Neural cell (in vitro differentiated cells): ENCODE measurements at regions not wholly inside any gene's neighbourhood (a gene's known extent, or its start where the extent isn't known, plus 50 kb on each side); places are given as distances from the start of the nearest gene placed in this dataset.

Experiments used
- H2AFZ ChIP-seq: fragments of 200-600, 300-800 bp; sonication (generic), shearing (Covaris generic); 2 replicates; pipeline ENCODE4 v1.6.0; 2014; ENCODE audit warnings: low read depth, mild to moderate bottlenecking, antibody characterized with exemption, low read length, moderate library complexity
- H3F3A ChIP-seq: fragments of 200-600 bp; shearing (Covaris generic); 2 replicates; pipeline ENCODE4 v1.6.1; 2016; ENCODE audit warnings: mild to moderate bottlenecking, moderate library complexity, mixed read lengths, antibody characterized with exemption, low read length; ENCODE audit not compliant: insufficient read depth, poor library complexity, severe bottlenecking
- H3K27ac ChIP-seq: fragments of 200-600, 300-800 bp; sonication (generic), shearing (Covaris generic); 2 replicates; pipeline ENCODE4 v1.5.1; 2014; ENCODE audit warnings: mild to moderate bottlenecking, low read length, moderate library complexity
- H3K27me3 ChIP-seq: fragments of 300-800, 200-600 bp; sonication (generic), shearing (Covaris generic); 2 replicates; pipeline ENCODE4 v1.6.0; 2014; ENCODE audit warnings: mild to moderate bottlenecking, low read depth, low read length, moderate library complexity; ENCODE audit not compliant: insufficient read depth
- H3K36me3 ChIP-seq: fragments of 300-800, 200-600 bp; sonication (generic), shearing (Covaris generic); 2 replicates; pipeline ENCODE4 v1.5.1; 2014; ENCODE audit warnings: mild to moderate bottlenecking, antibody characterized with exemption, low read length, moderate library complexity; ENCODE audit not compliant: insufficient read depth
- H3K4me2 ChIP-seq: fragments of 300-800, 200-600 bp; sonication (generic), shearing (Covaris generic); 2 replicates; pipeline ENCODE4 v1.6.0; 2014; ENCODE audit warnings: mild to moderate bottlenecking, low read length
- H3K4me3 ChIP-seq: fragments of 300-800, 200-600 bp; sonication (generic), shearing (Covaris generic); 2 replicates; pipeline ENCODE4 v1.5.1; 2014; ENCODE audit warnings: mild to moderate bottlenecking, low read length, moderate library complexity
- H3K79me2 ChIP-seq: fragments of 200-600 bp; shearing (Covaris generic); replicated peaks from 2 replicates; pipeline ENCODE4 v1.6.0; 2014; ENCODE audit warnings: mild to moderate bottlenecking, low read length, moderate library complexity; ENCODE audit not compliant: insufficient read depth
- H3K9ac ChIP-seq: fragments of 300-800, 200-600 bp; sonication (generic), shearing (Covaris generic); 2 replicates; pipeline ENCODE4 v1.6.1; 2016; ENCODE audit warnings: mild to moderate bottlenecking, low read length, mixed read lengths
- H3K9me2 ChIP-seq: fragments of 200-600 bp; shearing (Covaris generic); 2 replicates; pipeline ENCODE4 v1.6.1; 2016; ENCODE audit warnings: mild to moderate bottlenecking, low read length, mixed read lengths; ENCODE audit not compliant: insufficient read depth
- H3K9me3 ChIP-seq: fragments of 200-600, 300-800 bp; sonication (generic), shearing (Covaris generic); 2 replicates; pipeline ENCODE4 v1.6.1; 2016; ENCODE audit warnings: mild to moderate bottlenecking, mixed run types, low read length, moderate library complexity, mixed read lengths
- H4K20me1 ChIP-seq: fragments of 200-600 bp; shearing (Covaris generic); 2 replicates; pipeline ENCODE4 v1.6.1; 2016; ENCODE audit warnings: mild to moderate bottlenecking, mixed run types; ENCODE audit not compliant: insufficient read depth
- EP300 ChIP-seq: fragments of 450-650 bp; conservative IDR thresholded peaks from 2 replicates; pipeline ENCODE4 v1.6.1; 2014; ENCODE audit warnings: antibody characterized with exemption, mild to moderate bottlenecking, moderate library complexity; ENCODE audit not compliant: poor library complexity, severe bottlenecking
- EZH2 ChIP-seq: fragments of 200-600, 300-800 bp; shearing (Covaris generic), sonication (generic); IDR thresholded peaks from 2 replicates; pipeline ENCODE4 v1.6.1; 2014; ENCODE audit warnings: antibody characterized with exemption, low read length, borderline replicate concordance, mild to moderate bottlenecking; ENCODE audit not compliant: insufficient read depth, poor library complexity, severe bottlenecking
- MXI1 ChIP-seq: fragments of 450-650 bp; conservative IDR thresholded peaks from 2 replicates; pipeline ENCODE4 v1.6.1; 2014; ENCODE audit warnings: antibody characterized with exemption, mild to moderate bottlenecking; ENCODE audit not compliant: poor library complexity, severe bottlenecking
- POLR2AphosphoS5 ChIP-seq: IDR thresholded peaks from 2 replicates; pipeline ENCODE4 v1.6.1; 2012
- RAD21 ChIP-seq: fragments of 450-650 bp; conservative IDR thresholded peaks from 2 replicates; pipeline ENCODE4 v1.6.1; 2014; ENCODE audit warnings: antibody characterized with exemption, mild to moderate bottlenecking, moderate library complexity
- REST ChIP-seq: IDR thresholded peaks from 2 replicates; pipeline ENCODE4 v1.6.1; 2012; ENCODE audit warnings: borderline replicate concordance
- SMC3 ChIP-seq: fragments of 450-650 bp; conservative IDR thresholded peaks from 2 replicates; pipeline ENCODE4 v1.6.1; 2014; ENCODE audit warnings: antibody characterized with exemption, mild to moderate bottlenecking, moderate library complexity; ENCODE audit not compliant: poor library complexity
- TAF1 ChIP-seq: IDR thresholded peaks from 2 replicates; pipeline ENCODE4 v1.6.1; 2012; ENCODE audit warnings: low read depth
- TF ChIP-seq, protein P1 (sequence below): fragments of 450-650 bp; IDR thresholded peaks from 2 replicates; pipeline ENCODE4 v1.5.1; 2014; ENCODE audit warnings: antibody characterized with exemption, mild to moderate bottlenecking, moderate library complexity; ENCODE audit not compliant: poor library complexity, severe bottlenecking

DNA sequence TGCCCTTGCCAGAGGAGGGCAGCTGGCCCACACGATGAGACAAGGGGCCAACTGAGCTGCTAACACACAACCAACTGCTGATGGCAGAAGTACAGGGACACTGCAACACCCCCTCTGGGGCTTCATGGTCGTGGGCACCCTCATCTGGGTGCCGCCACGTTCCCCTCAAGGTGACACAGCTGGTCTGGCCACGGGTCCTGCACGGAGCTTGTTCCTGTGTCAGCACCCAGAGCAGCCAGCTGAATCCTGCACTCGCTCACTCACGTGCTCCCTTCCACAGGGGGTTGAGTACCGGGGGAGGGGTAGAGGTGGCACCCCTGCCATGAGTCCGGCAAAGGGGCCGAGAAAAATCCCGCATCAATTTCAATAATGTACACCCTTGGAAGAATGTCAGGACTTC, 1319.1 kb downstream of the REEP3 start:
- Histone ChIP-seq H3F3A (no peaks in the 10 kb centered on the region), H3K9me2 (no peaks in the 10 kb centered on the region), H3K4me2 (no peak overlapping the region), H3K9ac (no peak overlapping the region), H3K4me3 (no peak overlapping the region), H3K79me2 (no peaks in the 10 kb centered on the region), H3K36me3 (no peaks in the 10 kb centered on the region), H3K9me3 (no peaks in the 10 kb centered on the region), H3K27me3 (no peaks in the 10 kb centered on the region), H3K27ac (no peak overlapping the region), H2AFZ (no peak overlapping the region), H4K20me1 (no peaks in the 10 kb centered on the region)
- TF ChIP-seq EP300 (no peak), REST (no peak), POLR2AphosphoS5 (no peak), EZH2 (no peak), MXI1 (no peak), TAF1 (no peak), SMC3 (no peak), RAD21 (no peak)
- TF ChIP-seq, protein P1, sequence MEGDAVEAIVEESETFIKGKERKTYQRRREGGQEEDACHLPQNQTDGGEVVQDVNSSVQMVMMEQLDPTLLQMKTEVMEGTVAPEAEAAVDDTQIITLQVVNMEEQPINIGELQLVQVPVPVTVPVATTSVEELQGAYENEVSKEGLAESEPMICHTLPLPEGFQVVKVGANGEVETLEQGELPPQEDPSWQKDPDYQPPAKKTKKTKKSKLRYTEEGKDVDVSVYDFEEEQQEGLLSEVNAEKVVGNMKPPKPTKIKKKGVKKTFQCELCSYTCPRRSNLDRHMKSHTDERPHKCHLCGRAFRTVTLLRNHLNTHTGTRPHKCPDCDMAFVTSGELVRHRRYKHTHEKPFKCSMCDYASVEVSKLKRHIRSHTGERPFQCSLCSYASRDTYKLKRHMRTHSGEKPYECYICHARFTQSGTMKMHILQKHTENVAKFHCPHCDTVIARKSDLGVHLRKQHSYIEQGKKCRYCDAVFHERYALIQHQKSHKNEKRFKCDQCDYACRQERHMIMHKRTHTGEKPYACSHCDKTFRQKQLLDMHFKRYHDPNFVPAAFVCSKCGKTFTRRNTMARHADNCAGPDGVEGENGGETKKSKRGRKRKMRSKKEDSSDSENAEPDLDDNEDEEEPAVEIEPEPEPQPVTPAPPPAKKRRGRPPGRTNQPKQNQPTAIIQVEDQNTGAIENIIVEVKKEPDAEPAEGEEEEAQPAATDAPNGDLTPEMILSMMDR = no peak

GRCh38 chr10:64846700-64847099, 1325.5 kb downstream of the REEP3 start:
- TF ChIP-seq, protein P1 = no peak
- no peak for TF ChIP-seq TAF1
- no peak for TF ChIP-seq RAD21
- TF ChIP-seq REST = no peak
- TF ChIP-seq EZH2 = no peak
- TF ChIP-seq EP300 = no peak
- no peak for TF ChIP-seq SMC3
- no peak for TF ChIP-seq MXI1
- H3K36me3 ChIP-seq = no peaks in the 10 kb centered on the region
- no peak overlapping the region for H3K4me2 ChIP-seq
- no peaks in the 10 kb centered on the region for H4K20me1 ChIP-seq
- H3K9ac ChIP-seq = no peak overlapping the region
- no peaks in the 10 kb centered on the region for H3K9me2 ChIP-seq
- no peak overlapping the region for H2AFZ ChIP-seq
- no peak overlapping the region for H3K27ac ChIP-seq
- no peak overlapping the region for H3K4me3 ChIP-seq
- H3F3A ChIP-seq = no peaks in the 10 kb centered on the region
- no peaks in the 10 kb centered on the region for H3K27me3 ChIP-seq
- H3K9me3 ChIP-seq = no peaks in the 10 kb centered on the region
- H3K79me2 ChIP-seq = no peaks in the 10 kb centered on the region
